HCT116 (cell line): ENCODE measurements at regions not wholly inside any gene's neighbourhood (a gene's known extent, or its start where the extent isn't known, plus 50 kb on each side); places are given as distances from the start of the nearest gene placed in this dataset.

Experiments used
- ATAC-seq: fragments of 200-7000 bp; cut with Tn5 transposase; 2 replicates; pipeline ENCODE4 v1.9.1; 2020; ENCODE audit warnings: mild to moderate bottlenecking, moderate library complexity
- BruUV-seq: library from RNA; stranded (reverse); fragments of 400-500 nt; replicated peaks from 2 replicates; lab custom pipeline; 2021; lab: Mats Ljungman, UMichigan
- CTCF ChIA-PET: fragments of 300-600 bp; sonication (Branson Sonifier 250); formaldehyde crosslinking; loops from one replicate; lab custom pipeline; 2021; ENCODE audit warnings: antibody characterized with exemption; lab: Charles Lee
- POLR2A ChIA-PET: fragments of 300-600, 350-600 bp; sonication (Branson Sonifier 250); formaldehyde crosslinking; loops from one replicate; lab custom pipeline; 2021; ENCODE audit warnings: antibody characterized with exemption; lab: Charles Lee
- RAD21 ChIA-PET, 2 experiments: fragments of 300-600 bp; sonication (Branson Sonifier 250); formaldehyde crosslinking; loops; one replicate each; lab custom pipeline; 2023; ENCODE audit warnings: low total read pairs in 2 of 2; ENCODE audit not compliant: uncharacterized antibody in 2 of 2, unreplicated experiment in 2 of 2, low non-redundant PET in 1 of 2; lab: Charles Lee
- DNase-seq: peaks from one replicate; pipeline ENCODE4 v3.0.0-alpha.2; 2010; ENCODE audit warnings: low read depth, low spot score
- H2AFZ ChIP-seq: fragments of 200-600 bp; shearing (Covaris generic), sonication (generic); 2 replicates; pipeline ENCODE4 v1.6.1; 2017; ENCODE audit warnings: low read depth, mixed run types, mixed read lengths, antibody characterized with exemption, low read length; ENCODE audit not compliant: poor library complexity, severe bottlenecking
- H3K27ac ChIP-seq: 2 replicates; pipeline ENCODE4 v1.5.1; 2012; ENCODE audit warnings: low read depth, low read length
- H3K27me3 ChIP-seq: fragments of 200-600 bp; sonication (generic); 2 replicates; pipeline ENCODE4 v1.6.1; 2016; ENCODE audit warnings: mixed run types, low read length, mixed read lengths; ENCODE audit not compliant: insufficient read depth
- H3K36me3 ChIP-seq, 2 experiments: fragments of 200-500 bp in 1 of 2; fragments of 200-600 bp in 1 of 2; sonication (Bioruptor generic) in 1 of 2; sonication (generic) in 1 of 2; 2 replicates each; pipeline versions ENCODE4 v1.5.1 to v1.6.1; 2014 to 2016; ENCODE audit warnings: low read length in 2 of 2, inconsistent platforms in 1 of 2, mixed read lengths in 1 of 2, mixed run types in 1 of 2; ENCODE audit not compliant: insufficient read depth in 2 of 2, control insufficient read depth in 1 of 2
- H3K4me1 ChIP-seq, 2 experiments: fragments of 200-600 bp in 1 of 2; sonication (generic) in 1 of 2; 2 replicates each; pipeline versions ENCODE4 v1.5.1 to v1.6.1; 2012 to 2017; ENCODE audit warnings: low read length in 2 of 2, inconsistent platforms in 1 of 2, mild to moderate bottlenecking in 1 of 2, mixed read lengths in 1 of 2, mixed run types in 1 of 2, moderate library complexity in 1 of 2; ENCODE audit not compliant: insufficient read depth in 2 of 2, control insufficient read depth in 1 of 2
- H3K4me2 ChIP-seq: fragments of 200-600 bp; sonication (generic); 2 replicates; pipeline ENCODE4 v1.6.1; 2017; ENCODE audit warnings: mixed run types, low read length, mixed read lengths
- H3K4me3 ChIP-seq, 2 experiments: fragments of 200-600 bp in 1 of 2; sonication (generic) in 1 of 2; replicated peaks in 1 of 2; 2 replicates each; pipeline ENCODE4 v1.5.1; 2011 to 2016; ENCODE audit warnings: low read length in 2 of 2, control low read depth in 1 of 2, low read depth in 1 of 2, mild to moderate bottlenecking in 1 of 2, mixed read lengths in 1 of 2, mixed run types in 1 of 2
- H3K79me2 ChIP-seq: fragments of 200-600 bp; sonication (generic); 2 replicates; pipeline ENCODE4 v1.6.1; 2017; ENCODE audit warnings: mild to moderate bottlenecking, mixed run types, low read length, moderate library complexity, mixed read lengths; ENCODE audit not compliant: insufficient read depth
- H3K9ac ChIP-seq: fragments of 200-600 bp; sonication (generic); 2 replicates; pipeline ENCODE4 v1.6.1; 2016; ENCODE audit warnings: low read length, mixed read lengths
- H3K9me2 ChIP-seq: fragments of 200-600 bp; sonication (generic), shearing (Covaris generic); 2 replicates; pipeline ENCODE4 v1.6.1; 2017; ENCODE audit warnings: mixed run types, mild to moderate bottlenecking, moderate library complexity; ENCODE audit not compliant: insufficient read depth
- H3K9me3 ChIP-seq, 2 experiments: fragments of 200-500 bp in 1 of 2; fragments of 200-600 bp in 1 of 2; sonication (Bioruptor generic) in 1 of 2; sonication (generic) in 1 of 2; 2 replicates each; pipeline ENCODE4 v1.6.1; 2014 to 2017; ENCODE audit warnings: low read length in 2 of 2, mixed read lengths in 2 of 2, inconsistent platforms in 1 of 2, low read depth in 1 of 2, mild to moderate bottlenecking in 1 of 2, mixed run types in 1 of 2, moderate library complexity in 1 of 2; ENCODE audit not compliant: control insufficient read depth in 1 of 2, insufficient read depth in 1 of 2
- H4K20me1 ChIP-seq: fragments of 200-600 bp; sonication (generic), shearing (Covaris generic); 2 replicates; pipeline ENCODE4 v1.6.1; 2017; ENCODE audit warnings: mixed run types, mild to moderate bottlenecking, moderate library complexity; ENCODE audit not compliant: insufficient read depth
- CBX3 ChIP-seq: IDR thresholded peaks from 2 replicates; pipeline ENCODE4 v1.6.1; 2012; ENCODE audit warnings: low read depth
- EGR1 ChIP-seq: IDR thresholded peaks from 2 replicates; pipeline ENCODE4 v1.6.1; 2012; ENCODE audit warnings: low read depth
- ELF1 ChIP-seq: IDR thresholded peaks from 2 replicates; pipeline ENCODE4 v1.6.1; 2012; ENCODE audit warnings: low read depth, borderline replicate concordance
- EZH2 ChIP-seq: fragments of 200-600 bp; sonication (generic); IDR thresholded peaks from 2 replicates; pipeline ENCODE4 v1.6.1; 2017; ENCODE audit warnings: antibody characterized with exemption, mixed run types
- EZH2phosphoT487 ChIP-seq: fragments of 200-600 bp; IDR thresholded peaks from 2 replicates; pipeline ENCODE4 v1.6.1; 2018; ENCODE audit warnings: antibody characterized with exemption, borderline replicate concordance
- FOSL1 ChIP-seq: IDR thresholded peaks from 2 replicates; pipeline ENCODE4 v1.6.1; 2012; ENCODE audit warnings: low read depth
- MAX ChIP-seq: IDR thresholded peaks from 2 replicates; pipeline ENCODE4 v1.6.1; 2012
- POLR2AphosphoS5 ChIP-seq: IDR thresholded peaks from 2 replicates; pipeline ENCODE4 v1.6.1; 2011; ENCODE audit warnings: mild to moderate bottlenecking, low read depth, low read length, moderate library complexity
- RAD21 ChIP-seq: IDR thresholded peaks from 2 replicates; pipeline ENCODE4 v1.6.1; 2012; ENCODE audit warnings: low read depth, mild to moderate bottlenecking
- SIN3A ChIP-seq: IDR thresholded peaks from 2 replicates; pipeline ENCODE4 v1.6.1; 2012; ENCODE audit warnings: low read depth
- SP1 ChIP-seq: IDR thresholded peaks from 2 replicates; pipeline ENCODE4 v1.6.1; 2012; ENCODE audit warnings: low read depth
- SRF ChIP-seq: IDR thresholded peaks from 2 replicates; pipeline ENCODE4 v1.6.1; 2012; ENCODE audit warnings: low read depth
- YY1 ChIP-seq: IDR thresholded peaks from 2 replicates; pipeline ENCODE4 v1.6.1; 2011; ENCODE audit warnings: low read length, low read depth, moderate library complexity, mild to moderate bottlenecking; ENCODE audit not compliant: insufficient replicate concordance; ENCODE audit errors: extremely low read depth
- ZFX ChIP-seq: fragments of 450-650 bp; IDR thresholded peaks from 2 replicates; pipeline ENCODE4 v1.6.1; 2017
- intact Hi-C: fragments of 100-400 bp; cut with micrococcal nuclease; formaldehyde crosslinking; loops from 2 replicates; pipeline ENCODE4 v1.10.0; 2022
- TF ChIP-seq, protein P1 (sequence below): IDR thresholded peaks from 2 replicates; pipeline ENCODE4 v1.6.1; 2011; ENCODE audit warnings: mild to moderate bottlenecking, low read length, moderate library complexity; ENCODE audit not compliant: insufficient replicate concordance; ENCODE audit errors: extremely low read depth

DNA sequence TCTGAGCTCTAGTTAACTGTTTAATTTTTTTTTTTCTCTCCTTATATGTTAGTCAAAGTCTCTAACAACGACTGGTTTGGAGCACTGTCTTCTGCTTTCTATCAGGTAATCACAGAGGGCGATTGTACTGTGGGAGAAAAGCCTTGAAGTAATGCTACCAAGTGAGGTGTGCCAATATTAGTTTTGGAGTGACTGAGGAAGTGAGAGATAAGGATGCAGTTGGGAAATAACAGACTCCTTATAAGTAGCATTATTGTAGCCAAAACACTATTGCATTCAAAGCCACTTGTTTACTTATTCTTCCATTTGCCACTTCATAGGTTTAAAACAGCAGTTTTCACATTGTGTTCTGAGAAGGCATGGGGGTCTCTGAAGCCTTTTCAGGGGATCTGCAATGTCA lies 79.1 kb upstream of the SLC6A14 start (continued):
- TF ChIP-seq ELF1 (no peak), POLR2AphosphoS5 (no peak)

DNA sequence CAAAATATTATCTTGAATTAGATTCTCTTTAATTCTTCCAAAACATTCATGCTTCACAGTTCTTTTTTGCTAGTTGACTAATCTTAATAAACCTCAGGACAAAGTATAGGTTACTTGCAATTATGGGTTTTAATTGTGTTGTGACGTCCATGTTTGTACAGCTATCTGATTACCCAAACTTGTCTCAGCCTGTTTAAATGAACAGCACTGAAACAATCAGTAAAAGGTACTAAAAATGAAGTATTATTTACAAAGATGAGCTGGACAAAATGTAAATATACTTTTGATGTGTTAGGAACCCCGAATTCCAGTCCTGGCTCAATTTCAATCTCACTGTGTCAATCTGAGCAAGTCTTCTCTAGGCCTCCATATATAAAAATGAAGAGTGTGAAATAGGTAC lies 57.4 kb upstream of the SLC6A14 start:
- H3K9ac ChIP-seq, result no peak overlapping the region
- ChIA-PET RAD21 (no interaction called here), CTCF (no interaction called here), POLR2A (no interaction called here)
- no peaks in the 10 kb centered on the region for H3K79me2 ChIP-seq
- no peaks in the 10 kb centered on the region for H3K36me3 ChIP-seq
- H3K4me2 ChIP-seq, result no peak overlapping the region
- no peaks in the 10 kb centered on the region for H3K9me3 ChIP-seq
- BruUV-seq, result no TSS peak
- H4K20me1 ChIP-seq, result no peaks in the 10 kb centered on the region
- H2AFZ ChIP-seq, result no peak overlapping the region
- no peaks in the 10 kb centered on the region for H3K27me3 ChIP-seq
- intact Hi-C loops, result no loop called here
- TF ChIP-seq ZFX, result no peak
- TF ChIP-seq SRF, result no peak
- no peak for TF ChIP-seq FOSL1
- no peak for TF ChIP-seq RAD21
- TF ChIP-seq CBX3, result no peak
- H3K4me3 ChIP-seq, result no peak overlapping the region
- H3K27ac ChIP-seq, result no peak overlapping the region
- DNase-seq, result no peak
- H3K9me2 ChIP-seq, result no peaks in the 10 kb centered on the region
- ATAC-seq, result no peak
- no peaks in the 10 kb centered on the region for H3K4me1 ChIP-seq

DNA sequence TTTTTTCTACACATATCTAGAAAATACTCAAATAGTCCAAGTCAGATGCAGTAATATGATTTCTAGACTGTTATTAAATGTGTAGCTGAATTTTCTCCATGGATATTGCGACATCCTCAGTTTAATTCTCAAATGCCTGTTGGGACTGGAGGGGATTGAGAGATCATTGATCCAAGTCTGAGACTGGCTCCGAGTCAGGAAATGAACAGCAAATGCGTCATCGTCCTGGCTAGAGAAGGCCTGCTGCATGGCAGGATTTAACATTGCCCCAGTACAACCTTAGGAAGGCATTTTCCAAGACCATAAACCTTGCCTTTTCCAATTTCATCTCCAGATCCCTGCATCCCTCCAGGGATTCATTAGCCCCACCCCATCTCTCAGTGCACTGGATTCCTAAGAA lies 56.6 kb upstream of the SLC6A14 start:
- ChIA-PET RAD21 (no interaction called here), CTCF (no interaction called here), POLR2A (no interaction called here)
- H3K36me3 ChIP-seq, result no peaks in the 10 kb centered on the region
- H3K4me1 ChIP-seq, result no peaks in the 10 kb centered on the region
- ATAC-seq, result no peak
- no peak overlapping the region for H3K4me2 ChIP-seq
- H3K9ac ChIP-seq, result no peak overlapping the region
- no peak overlapping the region for H2AFZ ChIP-seq
- H3K9me2 ChIP-seq, result no peaks in the 10 kb centered on the region
- intact Hi-C loops, result no loop called here
- H3K27me3 ChIP-seq, result no peaks in the 10 kb centered on the region
- no TSS peak for BruUV-seq
- no peak for DNase-seq
- no peaks in the 10 kb centered on the region for H3K79me2 ChIP-seq
- H3K4me3 ChIP-seq, result no peak overlapping the region
- no peaks in the 10 kb centered on the region for H3K9me3 ChIP-seq
- no peaks in the 10 kb centered on the region for H4K20me1 ChIP-seq
- no peak for TF ChIP-seq SRF
- TF ChIP-seq SP1, result no peak
- no peak for TF ChIP-seq SIN3A
- TF ChIP-seq EZH2phosphoT487, result no peak
- no peak for TF ChIP-seq POLR2AphosphoS5
- TF ChIP-seq, protein P1, sequence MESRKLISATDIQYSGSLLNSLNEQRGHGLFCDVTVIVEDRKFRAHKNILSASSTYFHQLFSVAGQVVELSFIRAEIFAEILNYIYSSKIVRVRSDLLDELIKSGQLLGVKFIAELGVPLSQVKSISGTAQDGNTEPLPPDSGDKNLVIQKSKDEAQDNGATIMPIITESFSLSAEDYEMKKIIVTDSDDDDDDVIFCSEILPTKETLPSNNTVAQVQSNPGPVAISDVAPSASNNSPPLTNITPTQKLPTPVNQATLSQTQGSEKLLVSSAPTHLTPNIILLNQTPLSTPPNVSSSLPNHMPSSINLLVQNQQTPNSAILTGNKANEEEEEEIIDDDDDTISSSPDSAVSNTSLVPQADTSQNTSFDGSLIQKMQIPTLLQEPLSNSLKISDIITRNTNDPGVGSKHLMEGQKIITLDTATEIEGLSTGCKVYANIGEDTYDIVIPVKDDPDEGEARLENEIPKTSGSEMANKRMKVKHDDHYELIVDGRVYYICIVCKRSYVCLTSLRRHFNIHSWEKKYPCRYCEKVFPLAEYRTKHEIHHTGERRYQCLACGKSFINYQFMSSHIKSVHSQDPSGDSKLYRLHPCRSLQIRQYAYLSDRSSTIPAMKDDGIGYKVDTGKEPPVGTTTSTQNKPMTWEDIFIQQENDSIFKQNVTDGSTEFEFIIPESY, result no peak
- no peak for TF ChIP-seq ELF1
- no peak for TF ChIP-seq EZH2
- TF ChIP-seq YY1, result no peak
- no peak for TF ChIP-seq EGR1
- no peak for TF ChIP-seq MAX
- H3K27ac ChIP-seq, result no peak overlapping the region
